Islet precursor cell (in vitro differentiated cells): ENCODE measurements at regions not wholly inside any gene's neighbourhood (a gene's known extent, or its start where the extent isn't known, plus 50 kb on each side); places are given as distances from the start of the nearest gene placed in this dataset.
A peak's percentile ranks its signal among the peaks of the same experiment; 100 is the strongest.
"Not testable (repeated sequence)": the region's sequence is repeated elsewhere in the genome, so short reads cannot be mapped to it uniquely, and the experiment has no call there.

Experiments used
- DNase-seq: peaks from one replicate; pipeline ENCODE4 v3.0.0-alpha.2; 2018

GRCh38 chr2:189231719-189232323, 52.3 kb upstream of the COL5A2 start:
- no peak for DNase-seq

DNA sequence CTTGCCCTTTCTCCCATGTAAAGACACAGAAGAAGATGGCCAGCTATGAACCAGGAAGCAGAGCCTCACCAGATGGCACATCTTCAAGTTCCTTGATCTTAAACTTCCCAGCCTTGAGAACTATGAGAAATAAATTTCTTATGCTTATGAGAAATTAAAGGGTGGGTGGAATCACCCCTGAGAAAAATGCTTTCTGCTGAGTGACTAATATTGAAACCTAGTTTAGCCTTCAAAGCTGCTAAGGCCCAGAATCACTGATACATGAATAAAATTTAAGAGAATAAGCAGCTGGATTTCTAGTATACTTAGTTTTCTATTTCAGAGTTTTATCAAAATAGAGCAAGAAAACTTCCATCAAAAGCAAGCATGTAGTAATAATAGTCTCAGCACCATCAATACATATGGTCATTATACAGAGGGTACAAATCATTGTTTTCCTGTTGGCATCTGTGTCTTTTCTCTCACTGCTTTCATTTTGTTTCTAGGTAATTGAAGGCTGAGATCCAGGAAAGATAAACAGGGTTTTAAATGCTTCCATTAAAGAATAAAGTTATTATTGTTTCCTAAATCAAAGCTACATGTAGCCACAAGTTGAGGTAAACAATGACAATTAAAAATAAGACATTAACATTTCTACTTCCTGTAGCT, 53.3 kb upstream of the COL5A2 start:
- no peak for DNase-seq

GRCh38 chr2:189233527-189233926, 54.0 kb upstream of the COL5A2 start:
- DNase-seq = no peak

DNA sequence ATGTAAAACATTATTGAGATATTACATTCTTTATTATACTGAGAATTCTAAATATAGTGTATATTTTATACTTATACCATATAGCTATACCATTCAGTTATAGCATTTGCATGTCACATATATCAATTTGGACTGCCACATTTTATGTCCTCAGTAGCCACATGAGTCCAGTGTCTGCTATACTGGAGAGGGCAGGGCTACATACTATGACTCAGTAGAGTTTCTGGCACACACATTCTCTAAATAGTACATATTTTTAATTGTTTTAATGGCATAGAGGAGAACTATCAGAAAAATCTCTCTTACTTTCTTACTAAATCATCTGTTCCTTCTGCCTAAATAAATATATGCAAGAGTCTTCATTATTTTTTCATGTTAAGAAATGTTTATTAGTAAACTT, 55.4 kb upstream of the COL5A2 start:
- DNase-seq = no peak

DNA sequence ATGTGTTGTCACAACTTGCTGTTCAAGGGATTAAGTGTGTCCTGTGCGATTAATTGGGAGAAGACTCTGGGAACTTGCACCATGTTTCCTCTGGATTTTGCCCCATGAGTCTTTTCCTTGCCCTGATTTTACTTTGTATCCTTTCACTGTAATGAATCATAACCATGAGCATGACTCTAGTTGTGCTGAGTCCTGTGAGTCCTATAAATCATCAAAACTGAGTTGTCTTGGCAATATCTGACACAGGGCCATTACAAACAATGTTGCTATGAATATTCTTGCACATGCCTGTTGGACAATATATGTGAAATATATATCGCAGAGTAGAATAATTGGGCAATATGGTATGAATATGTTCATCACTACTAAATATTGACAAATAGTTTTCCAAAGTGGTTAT, 56.5 kb upstream of the COL5A2 start:
- no peak for DNase-seq

- no peak for DNase-seq
Observed at GRCh38 chr2:189238903-189239302, 59.3 kb upstream of the COL5A2 start.

GRCh38 chr2:189243843-189244242, 64.3 kb upstream of the COL5A2 start:
- not testable (repeated sequence) for DNase-seq

DNA sequence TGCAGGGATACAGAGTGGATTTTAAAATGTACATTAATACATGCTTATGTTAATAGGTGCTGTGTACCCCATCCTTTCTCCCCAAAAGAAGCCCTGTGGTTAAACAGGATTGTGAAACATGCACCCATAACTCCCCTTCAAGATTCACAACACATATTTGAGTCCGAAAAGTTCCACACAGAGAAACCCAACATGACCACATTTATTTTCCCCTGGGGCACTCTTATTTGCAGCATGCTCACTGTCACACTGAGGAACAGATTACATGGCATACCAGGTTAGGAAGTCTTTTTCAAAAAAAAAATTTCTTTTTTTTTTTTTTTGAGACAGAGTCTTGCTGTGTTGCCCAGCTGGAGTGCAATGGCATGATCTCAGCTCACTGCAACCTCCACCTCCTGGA, 67.7 kb upstream of the COL5A2 start:
- no peak for DNase-seq

DNA sequence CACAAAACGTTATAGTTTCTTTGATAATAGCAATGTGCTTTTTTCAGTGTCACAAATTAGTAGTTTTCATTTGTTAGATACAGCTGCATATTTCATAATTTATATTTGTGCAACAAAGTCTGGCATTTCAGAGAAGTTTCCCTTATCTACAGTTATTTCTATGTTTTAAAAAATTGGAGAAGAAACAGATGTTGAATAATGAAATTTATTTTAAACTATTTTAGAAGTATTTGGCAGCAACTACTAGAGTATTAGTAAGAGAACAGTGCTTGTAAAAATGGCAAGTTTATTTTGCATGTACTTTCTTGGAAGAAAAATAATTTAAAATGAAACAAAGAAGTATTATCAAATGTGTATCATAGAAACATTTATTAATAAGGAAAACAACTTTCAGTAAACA, 68.6 kb upstream of the COL5A2 start:
- DNase-seq = no peak

DNA sequence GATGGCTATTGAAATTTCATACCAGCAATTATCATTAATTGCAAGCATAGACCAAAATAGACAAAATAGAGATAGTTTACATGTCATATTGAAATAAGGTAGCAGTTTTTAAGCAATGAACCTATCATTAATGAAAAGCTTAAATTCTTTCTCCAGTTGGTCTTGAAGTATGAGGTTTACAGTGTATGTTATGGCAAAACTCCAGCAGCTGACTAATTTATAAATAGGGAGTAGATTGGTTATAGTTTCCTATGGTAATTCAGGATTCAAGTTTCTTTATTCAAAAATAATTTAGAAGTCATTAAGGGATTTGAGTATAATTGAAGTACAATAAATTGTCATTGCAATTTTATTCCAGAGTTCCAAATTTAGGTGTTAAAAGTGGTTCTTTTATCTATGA, 69.6 kb upstream of the COL5A2 start:
- no peak for DNase-seq

DNA sequence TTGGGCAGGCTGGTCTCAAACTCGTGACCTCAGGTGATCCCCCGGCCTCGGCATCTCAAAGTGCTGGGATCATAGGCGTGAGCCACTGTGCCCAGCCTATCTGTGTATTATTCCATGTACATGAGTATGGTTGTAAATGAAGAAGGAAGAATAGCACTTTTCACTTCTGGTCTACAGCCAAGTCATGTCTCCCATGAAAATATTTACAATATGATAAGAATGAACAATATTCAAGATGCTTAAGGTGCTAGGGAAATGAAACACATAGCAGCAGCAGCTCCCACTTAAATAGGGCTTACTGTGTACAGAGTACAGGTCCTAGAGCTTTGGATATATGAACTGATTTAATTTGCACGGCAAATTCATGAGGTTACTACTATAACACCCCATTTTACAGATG, 70.3 kb upstream of the COL5A2 start:
- no peak for DNase-seq

DNA sequence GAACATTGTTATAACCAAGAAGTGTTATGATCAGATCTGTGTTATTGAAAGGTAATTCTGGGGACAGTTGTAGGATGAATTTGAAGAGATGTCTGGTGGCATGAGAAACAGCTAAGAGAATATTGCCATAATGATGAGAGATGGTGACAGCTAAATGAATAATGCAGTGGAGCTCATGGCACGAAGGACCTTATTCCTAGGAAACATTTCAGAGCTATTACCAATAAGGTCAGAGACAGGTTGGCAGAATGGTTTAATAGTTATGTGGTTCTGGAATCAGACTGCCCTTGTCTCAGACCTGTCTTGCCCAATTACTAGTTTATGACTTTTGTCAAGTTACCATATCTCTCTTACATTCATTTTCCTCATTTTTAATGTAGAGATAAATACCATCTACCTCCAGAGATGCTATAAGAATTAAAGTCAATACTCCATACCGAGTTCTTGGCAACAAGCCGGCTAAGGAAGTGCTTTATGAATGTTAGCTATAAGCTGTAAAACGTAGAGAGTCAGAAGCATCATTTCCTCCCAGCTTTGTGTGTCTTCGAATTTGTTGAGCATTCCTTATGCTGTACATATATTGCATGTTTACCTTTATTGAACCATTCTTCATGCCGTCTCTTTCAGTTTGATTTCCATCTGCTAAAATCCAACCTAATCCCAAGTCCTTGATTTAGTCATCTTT, 73.6 kb upstream of the COL5A2 start:
- DNase-seq = no peak

- DNase-seq = no peak
Observed at GRCh38 chr2:189253836-189254235, 74.3 kb upstream of the COL5A2 start.

GRCh38 chr2:189254268-189254883, 74.8 kb upstream of the COL5A2 start:
- peak; percentile 54 for DNase-seq

- no peak for DNase-seq
Observed at GRCh38 chr2:189255711-189256110, 76.2 kb upstream of the COL5A2 start.

DNA sequence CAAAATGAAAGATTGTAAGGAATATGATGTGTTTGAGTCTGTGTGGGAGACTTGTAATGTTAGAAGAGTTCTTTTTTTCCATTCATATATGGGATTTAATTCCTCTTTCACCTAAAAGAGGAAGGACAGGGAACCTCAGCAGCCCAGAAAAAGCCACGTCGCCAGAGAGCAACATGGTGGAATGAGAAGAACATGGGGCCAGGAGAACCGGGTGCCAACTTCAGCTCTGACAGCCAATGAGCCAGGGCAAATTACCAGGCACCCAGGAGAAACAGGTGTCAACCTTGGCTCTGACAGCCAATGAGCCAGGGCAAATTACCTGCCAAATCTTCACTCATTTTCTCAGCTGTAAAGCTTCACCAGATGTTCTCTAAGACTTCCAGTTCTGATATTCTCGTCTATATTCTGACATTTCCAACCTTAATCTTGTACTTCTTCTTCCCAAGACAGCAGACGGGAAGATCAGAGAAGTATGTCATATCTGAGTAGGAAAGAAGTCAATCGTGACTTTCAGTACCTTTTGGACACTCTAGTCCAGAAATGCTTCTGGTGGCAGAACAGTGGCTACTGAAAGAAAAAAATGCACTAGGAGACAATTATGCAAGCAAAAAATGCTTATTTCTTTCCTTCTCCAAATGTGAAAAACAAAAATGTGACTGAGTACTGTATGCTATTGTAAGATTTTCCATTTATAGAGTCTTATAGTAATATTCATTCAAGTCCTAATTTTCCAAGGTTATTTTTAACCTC, 79.2 kb upstream of the COL5A2 start:
- DNase-seq = no peak

DNA sequence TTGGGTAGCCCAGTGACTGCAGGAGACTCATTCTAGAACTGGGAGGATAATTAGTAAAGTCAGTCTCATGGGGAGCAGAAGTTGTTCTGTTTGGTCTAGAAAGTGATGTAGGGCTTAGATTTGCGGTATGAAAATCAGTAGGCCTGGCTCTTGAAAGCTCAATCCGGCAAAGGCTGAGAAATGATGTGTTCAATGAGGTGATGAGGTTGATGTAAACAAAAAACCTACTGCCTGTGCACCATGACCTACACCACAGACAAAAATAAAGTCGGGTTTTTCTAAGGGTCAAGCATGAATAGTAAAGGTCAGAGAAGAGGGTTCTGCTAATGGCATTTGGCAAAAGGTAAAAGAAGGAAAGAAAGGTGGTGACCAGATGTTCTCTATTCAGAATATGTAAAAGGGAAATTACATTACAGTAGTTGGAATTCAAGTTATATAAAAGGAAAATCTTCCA, 80.8 kb upstream of the COL5A2 start:
- no peak for DNase-seq

GRCh38 chr2:189261431-189261841, 81.9 kb upstream of the COL5A2 start:
- DNase-seq = no peak

- DNase-seq = no peak
Observed at GRCh38 chr2:189261916-189262315, 82.4 kb upstream of the COL5A2 start.

DNA sequence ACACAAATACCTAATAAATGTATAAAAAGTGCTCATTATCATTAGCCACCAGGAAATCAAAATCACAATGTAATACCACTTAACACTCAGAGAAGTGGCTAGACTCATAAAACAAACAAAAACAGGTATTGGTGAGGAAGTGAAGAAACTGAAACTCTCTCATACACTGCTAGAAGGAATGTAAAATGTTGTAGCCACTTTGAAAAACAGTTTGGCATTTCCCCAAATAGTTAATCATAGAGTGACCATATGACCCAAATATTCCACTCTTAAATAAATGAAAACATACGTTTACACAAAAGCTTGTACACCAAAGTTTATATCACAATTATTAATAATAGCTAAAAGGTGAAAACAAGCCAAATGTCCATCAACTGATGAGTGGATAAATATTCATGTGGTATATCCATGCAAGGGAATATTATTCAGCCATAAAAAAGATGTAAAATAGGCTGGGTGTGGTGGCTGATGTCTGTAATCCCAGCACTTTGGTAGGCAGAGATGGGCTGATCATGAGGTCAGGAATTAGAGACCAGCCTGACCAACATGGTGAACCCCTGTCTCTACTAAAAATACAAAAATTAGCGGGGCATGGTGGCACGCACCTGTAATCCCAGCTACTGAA, 86.2 kb upstream of the COL5A2 start:
- no peak for DNase-seq

- no peak for DNase-seq
Observed at GRCh38 chr2:189267491-189267890, 87.9 kb upstream of the COL5A2 start.

DNA sequence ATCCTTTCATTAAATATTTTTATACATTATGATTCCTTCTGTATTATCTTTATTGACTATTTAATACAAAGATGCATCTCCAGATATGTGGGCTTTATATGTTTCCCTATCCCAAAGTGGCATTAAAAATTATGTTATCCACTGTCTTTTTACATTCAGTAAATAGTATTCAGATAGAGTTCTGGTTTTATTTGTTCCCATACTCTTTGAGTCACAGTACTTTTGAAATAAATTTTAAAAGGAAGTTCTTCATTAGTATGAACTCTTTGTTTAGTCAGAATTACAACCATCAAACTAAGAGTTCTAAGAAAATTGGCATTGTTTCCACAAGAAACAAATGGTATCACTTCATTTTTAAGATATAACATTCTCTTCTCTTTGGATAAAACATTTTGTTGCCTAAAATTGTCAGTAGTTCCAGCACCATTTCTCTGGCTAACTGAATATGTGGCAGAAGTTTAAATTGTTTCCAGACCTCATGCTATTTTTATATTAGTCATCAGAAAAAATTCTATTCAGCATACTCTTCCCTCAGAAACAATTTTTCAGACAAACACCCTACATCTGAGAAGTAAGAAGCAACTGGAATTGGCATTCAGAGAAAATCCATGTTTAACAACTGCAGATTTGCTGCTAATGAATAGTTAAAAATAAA, 88.5 kb upstream of the COL5A2 start:
- DNase-seq = no peak
